ENCODE measurements at regions not wholly inside any gene's neighbourhood (a gene's known extent, or its start where the extent isn't known, plus 50 kb on each side); places are given as distances from the start of the nearest gene placed in this dataset.
"Not testable (repeated sequence)": the region's sequence is repeated elsewhere in the genome, so short reads cannot be mapped to it uniquely, and the experiment has no call there.

- H3K4me1 ChIP-seq; H3K27me3 ChIP-seq; H3K4me3 ChIP-seq; intact Hi-C loops (cut with DNase I); H3K36me3 ChIP-seq; DNase-seq; H3K9me3 ChIP-seq; H3K27ac ChIP-seq: not testable (repeated sequence)
- ATAC-seq, result peak in 2 of 4 donors; percentile 49 to 59
- no CpG with 5 or more reads among the region's 46 CpGs for WGBS, 4 donors
These were observed 295.9 kb upstream of the SPATA31A3 start for GRCh38 chr9:67288117-67288735.

GRCh38 chr9:67284299-67284698 lies 291.9 kb upstream of the SPATA31A3 start:
- H3K27me3 ChIP-seq; H3K36me3 ChIP-seq; H3K27ac ChIP-seq; H3K9me3 ChIP-seq; intact Hi-C loops (cut with DNase I); H3K4me1 ChIP-seq; ATAC-seq; H3K4me3 ChIP-seq; DNase-seq: not testable (repeated sequence)
- no CpG with 5 or more reads among the region's 6 CpGs for WGBS, 4 donors

GRCh38 chr9:67281574-67281973 lies 289.2 kb upstream of the SPATA31A3 start:
- ATAC-seq; intact Hi-C loops (cut with DNase I); H3K4me1 ChIP-seq; H3K27me3 ChIP-seq; H3K4me3 ChIP-seq; DNase-seq; H3K36me3 ChIP-seq; H3K9me3 ChIP-seq; H3K27ac ChIP-seq: not testable (repeated sequence)
- no CpG with 5 or more reads among the region's 4 CpGs for whole genome bisulfite sequencing, 4 donors

- H3K27ac ChIP-seq; H3K9me3 ChIP-seq; intact Hi-C loops (cut with DNase I); ATAC-seq; H3K36me3 ChIP-seq; H3K4me1 ChIP-seq; H3K4me3 ChIP-seq; H3K27me3 ChIP-seq; DNase-seq: not testable (repeated sequence)
- WGBS, 4 donors, result no CpG with 5 or more reads among the region's 1 CpG
These were observed 277.3 kb upstream of the SPATA31A3 start for GRCh38 chr9:67269692-67270091.

GRCh38 chr9:67257894-67258293 lies 265.5 kb upstream of the SPATA31A3 start:
- H3K36me3 ChIP-seq; H3K27ac ChIP-seq; H3K4me3 ChIP-seq; DNase-seq; intact Hi-C loops (cut with DNase I); H3K27me3 ChIP-seq; H3K9me3 ChIP-seq; H3K4me1 ChIP-seq; ATAC-seq: not testable (repeated sequence)
- no CpG with 5 or more reads among the region's 6 CpGs for WGBS, 4 donors

DNA sequence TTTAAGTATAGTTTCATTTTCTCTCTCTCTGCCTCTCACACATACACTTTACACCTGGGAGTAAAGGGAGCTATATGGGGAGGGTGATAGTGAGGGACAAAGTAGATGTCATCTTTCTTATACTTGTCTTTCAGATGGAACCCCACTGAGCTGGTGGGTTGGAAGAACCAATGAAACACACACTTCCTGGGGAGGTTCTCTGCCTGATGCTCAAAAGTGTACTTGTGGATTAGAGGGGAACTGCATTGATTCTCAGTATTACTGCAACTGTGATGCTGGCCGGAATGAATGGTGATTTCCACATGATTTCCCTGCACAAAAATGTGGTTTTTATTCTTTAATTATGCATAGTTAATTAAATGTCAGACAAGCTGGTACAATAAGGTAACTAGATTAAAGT lies 256.6 kb upstream of the SPATA31A3 start:
- ATAC-seq, result not testable (repeated sequence)
- WGBS, 4 donors, result no CpG with 5 or more reads among the region's 1 CpG

DNA sequence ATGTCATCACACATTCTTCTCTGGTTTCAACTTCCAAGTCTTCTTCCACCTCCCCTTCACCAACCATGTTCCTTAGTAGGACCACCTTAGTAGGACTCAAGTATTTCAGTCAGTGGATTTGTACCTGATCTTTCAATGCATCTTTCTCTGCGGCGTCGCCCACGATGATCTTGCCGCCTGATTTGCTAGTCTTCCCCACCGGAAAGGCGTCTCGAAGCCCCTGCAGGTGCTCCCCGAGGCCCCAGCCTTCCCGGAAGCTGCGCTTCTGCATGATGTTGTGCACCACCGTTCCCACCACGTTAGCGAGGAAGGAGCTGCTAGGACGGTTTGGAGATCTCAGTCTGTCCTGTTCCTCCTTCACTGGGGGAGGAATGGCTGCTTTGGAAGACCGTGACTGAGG lies 219.7 kb upstream of the SPATA31A3 start:
- H3K36me3 ChIP-seq; H3K9me3 ChIP-seq; H3K27me3 ChIP-seq; ATAC-seq; DNase-seq; H3K4me3 ChIP-seq; H3K27ac ChIP-seq; intact Hi-C loops (cut with DNase I); H3K4me1 ChIP-seq: not testable (repeated sequence)
- 95 to 99% (median 96%) methylated on average over 9 to 15 of the region's 16 CpGs for WGBS, 4 donors

More for the DNA sequence above, 256.6 kb upstream of the SPATA31A3 start:
- H3K4me1 ChIP-seq; intact Hi-C loops (cut with DNase I); DNase-seq; H3K4me3 ChIP-seq; H3K27ac ChIP-seq; H3K9me3 ChIP-seq; H3K27me3 ChIP-seq; H3K36me3 ChIP-seq: not testable (repeated sequence)

GRCh38 chr9:67210842-67211241 lies 218.5 kb upstream of the SPATA31A3 start:
- intact Hi-C loops (cut with DNase I); H3K27me3 ChIP-seq; H3K4me3 ChIP-seq; DNase-seq; H3K4me1 ChIP-seq; H3K27ac ChIP-seq; H3K36me3 ChIP-seq; ATAC-seq; H3K9me3 ChIP-seq: not testable (repeated sequence)
- WGBS, 4 donors, result 66 to 84% (median 80%) methylated on average over 1 of the region's 3 CpGs

GRCh38 chr9:67208831-67209437 lies 216.6 kb upstream of the SPATA31A3 start:
- H3K4me3 ChIP-seq, H3K27ac ChIP-seq: not testable (repeated sequence)

GRCh38 chr9:67196135-67196534 lies 203.8 kb upstream of the SPATA31A3 start:
- H3K4me1 ChIP-seq; H3K27me3 ChIP-seq; H3K9me3 ChIP-seq; DNase-seq; intact Hi-C loops (cut with DNase I); H3K27ac ChIP-seq; H3K4me3 ChIP-seq; ATAC-seq; H3K36me3 ChIP-seq: not testable (repeated sequence)
- 76 to 88% (median 80%) methylated on average over 3 to 5 of the region's 7 CpGs for WGBS, 4 donors

More at GRCh38 chr9:67208831-67209437, 216.6 kb upstream of the SPATA31A3 start:
- intact Hi-C loops (cut with DNase I); H3K27me3 ChIP-seq; H3K4me1 ChIP-seq; DNase-seq; H3K9me3 ChIP-seq; ATAC-seq; H3K36me3 ChIP-seq: not testable (repeated sequence)
- WGBS, 4 donors, result 84 to 97% methylated on average over 3 of the region's 6 CpGs; no CpG with 5 or more reads in 2 of the 4 donors

- DNase-seq; H3K9me3 ChIP-seq; H3K4me3 ChIP-seq; H3K27ac ChIP-seq; H3K36me3 ChIP-seq; intact Hi-C loops (cut with DNase I); H3K27me3 ChIP-seq; H3K4me1 ChIP-seq: not testable (repeated sequence)
- peak in 2 of 4 donors; percentile 62 to 73 for ATAC-seq
- WGBS, 4 donors, result 63% methylated on average over 5 of the region's 8 CpGs; no CpG with 5 or more reads in 3 of the 4 donors
These were observed 203.0 kb upstream of the SPATA31A3 start for GRCh38 chr9:67195357-67195756.

Data from heart left ventricle (tissue), 16 donors.